Loucy (cell line): ENCODE measurements at regions not wholly inside any gene's neighbourhood (a gene's known extent, or its start where the extent isn't known, plus 50 kb on each side); places are given as distances from the start of the nearest gene placed in this dataset.

Experiments
- H2AFZ ChIP-seq: fragments of 200-600 bp; sonication (generic); 2 replicates; pipeline ENCODE4 v1.6.0; 2016; ENCODE audit warnings: antibody characterized with exemption, mild to moderate bottlenecking, low read length, moderate library complexity
- H3F3A ChIP-seq: fragments of 200-600 bp; 2 replicates; pipeline ENCODE4 v1.6.0; 2016; ENCODE audit warnings: antibody characterized with exemption, low read depth, mild to moderate bottlenecking
- H3K27me3 ChIP-seq: fragments of 200-600 bp; sonication (generic); 2 replicates; pipeline ENCODE4 v1.6.1; 2014; ENCODE audit warnings: low read length, mild to moderate bottlenecking; ENCODE audit not compliant: insufficient read depth, poor library complexity, severe bottlenecking
- H3K36me3 ChIP-seq: fragments of 200-600 bp; sonication (generic); 2 replicates; pipeline ENCODE4 v1.6.1; 2016; ENCODE audit warnings: low read length; ENCODE audit not compliant: insufficient read depth
- H3K4me1 ChIP-seq: fragments of 200-600 bp; sonication (generic); 2 replicates; pipeline ENCODE4 v1.5.1; 2014; ENCODE audit warnings: low read length, mild to moderate bottlenecking; ENCODE audit not compliant: insufficient read depth, poor library complexity, severe bottlenecking
- H3K4me2 ChIP-seq: fragments of 200-600 bp; sonication (generic); 2 replicates; pipeline ENCODE4 v1.6.0; 2014; ENCODE audit warnings: antibody characterized with exemption, low read length, low read depth, mild to moderate bottlenecking; ENCODE audit not compliant: poor library complexity, severe bottlenecking
- H3K4me3 ChIP-seq: fragments of 200-600 bp; sonication (generic); 2 replicates; pipeline ENCODE4 v1.5.1; 2014; ENCODE audit warnings: low read length, mild to moderate bottlenecking, mixed read lengths; ENCODE audit not compliant: poor library complexity, severe bottlenecking
- H3K79me2 ChIP-seq: fragments of 200-600 bp; sonication (generic); 2 replicates; pipeline ENCODE4 v1.6.1; 2014; ENCODE audit warnings: low read length; ENCODE audit not compliant: insufficient read depth
- H3K9ac ChIP-seq: fragments of 200-600 bp; sonication (generic); 2 replicates; pipeline ENCODE4 v1.6.0; 2014; ENCODE audit warnings: mild to moderate bottlenecking, low read depth, low read length, moderate library complexity; ENCODE audit not compliant: poor library complexity, severe bottlenecking
- H3K9me2 ChIP-seq: fragments of 200-600 bp; sonication (generic); replicated peaks from 2 replicates; pipeline ENCODE4 v1.6.1; 2016; ENCODE audit warnings: low read depth, low read length, mixed read lengths
- H3K9me3 ChIP-seq: fragments of 200-600 bp; sonication (generic); 2 replicates; pipeline ENCODE4 v1.6.1; 2014; ENCODE audit warnings: mild to moderate bottlenecking, antibody characterized with exemption, low read length, low read depth; ENCODE audit not compliant: insufficient read depth
- H4K20me1 ChIP-seq: fragments of 200-600 bp; sonication (generic); 2 replicates; pipeline ENCODE4 v1.6.0; 2014; ENCODE audit warnings: antibody characterized with exemption, low read length, mild to moderate bottlenecking; ENCODE audit not compliant: insufficient read depth, poor library complexity, severe bottlenecking
- EZH2phosphoT487 ChIP-seq: fragments of 200-600 bp; IDR thresholded peaks from 2 replicates; pipeline ENCODE4 v1.6.1; 2018; ENCODE audit warnings: antibody characterized with exemption, mild to moderate bottlenecking, moderate library complexity, borderline replicate concordance
- TF ChIP-seq, protein P1 (sequence below): fragments of 200-600 bp; sonication (generic); conservative IDR thresholded peaks from 2 replicates; pipeline ENCODE4 v1.5.1; 2014; ENCODE audit warnings: mild to moderate bottlenecking, antibody characterized with exemption, low read length

- no peaks in the 10 kb centered on the region for H3F3A ChIP-seq
- no peak overlapping the region for H3K4me3 ChIP-seq
- no peaks in the 10 kb centered on the region for H3K36me3 ChIP-seq
- no peaks in the 10 kb centered on the region for H4K20me1 ChIP-seq
- H3K4me2 ChIP-seq = no peak overlapping the region
- H3K9me3 ChIP-seq = no peaks in the 10 kb centered on the region
- TF ChIP-seq EZH2phosphoT487 = no peak
- TF ChIP-seq, protein P1, sequence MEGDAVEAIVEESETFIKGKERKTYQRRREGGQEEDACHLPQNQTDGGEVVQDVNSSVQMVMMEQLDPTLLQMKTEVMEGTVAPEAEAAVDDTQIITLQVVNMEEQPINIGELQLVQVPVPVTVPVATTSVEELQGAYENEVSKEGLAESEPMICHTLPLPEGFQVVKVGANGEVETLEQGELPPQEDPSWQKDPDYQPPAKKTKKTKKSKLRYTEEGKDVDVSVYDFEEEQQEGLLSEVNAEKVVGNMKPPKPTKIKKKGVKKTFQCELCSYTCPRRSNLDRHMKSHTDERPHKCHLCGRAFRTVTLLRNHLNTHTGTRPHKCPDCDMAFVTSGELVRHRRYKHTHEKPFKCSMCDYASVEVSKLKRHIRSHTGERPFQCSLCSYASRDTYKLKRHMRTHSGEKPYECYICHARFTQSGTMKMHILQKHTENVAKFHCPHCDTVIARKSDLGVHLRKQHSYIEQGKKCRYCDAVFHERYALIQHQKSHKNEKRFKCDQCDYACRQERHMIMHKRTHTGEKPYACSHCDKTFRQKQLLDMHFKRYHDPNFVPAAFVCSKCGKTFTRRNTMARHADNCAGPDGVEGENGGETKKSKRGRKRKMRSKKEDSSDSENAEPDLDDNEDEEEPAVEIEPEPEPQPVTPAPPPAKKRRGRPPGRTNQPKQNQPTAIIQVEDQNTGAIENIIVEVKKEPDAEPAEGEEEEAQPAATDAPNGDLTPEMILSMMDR = no peak
- H3K79me2 ChIP-seq = no peaks in the 10 kb centered on the region
- H3K9me2 ChIP-seq = no peaks in the 10 kb centered on the region
- H3K27me3 ChIP-seq = no peaks in the 10 kb centered on the region
- no peak overlapping the region for H2AFZ ChIP-seq
- no peaks in the 10 kb centered on the region for H3K4me1 ChIP-seq
- H3K9ac ChIP-seq = no peak overlapping the region
These were observed 66.1 kb upstream of the KLHL13 start for GRCh38 chrX:118182681-118183080.

DNA sequence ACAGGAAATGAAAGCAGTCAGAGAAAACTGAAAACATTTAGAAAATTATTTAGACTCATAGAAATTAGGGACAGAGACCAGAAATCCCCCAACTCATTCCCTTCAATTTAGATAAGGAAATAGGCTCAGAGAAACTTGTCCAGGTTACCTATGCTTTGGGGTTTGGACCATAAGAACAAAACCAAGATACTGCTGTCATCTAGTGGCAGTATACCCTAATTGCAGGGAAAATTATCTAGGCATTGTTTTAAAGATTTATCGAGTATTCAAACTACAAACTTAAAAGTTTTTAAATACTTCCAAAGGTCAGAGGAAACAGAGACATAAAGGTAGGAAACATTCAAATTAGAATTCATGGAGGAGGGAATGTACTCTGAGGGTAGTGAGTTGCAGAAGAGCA lies 67.0 kb upstream of the KLHL13 start:
- Histone ChIP-seq H3K9me2 (no peaks in the 10 kb centered on the region), H3K79me2 (no peaks in the 10 kb centered on the region), H4K20me1 (no peaks in the 10 kb centered on the region), H3F3A (no peaks in the 10 kb centered on the region), H3K4me3 (no peak overlapping the region), H2AFZ (no peak overlapping the region), H3K9me3 (no peaks in the 10 kb centered on the region), H3K9ac (no peak overlapping the region), H3K36me3 (no peaks in the 10 kb centered on the region), H3K4me2 (no peak overlapping the region), H3K27me3 (no peaks in the 10 kb centered on the region), H3K4me1 (peaks cover under 1% of the 10 kb centered on the region)
- TF ChIP-seq, protein P1 = no peak

- H3K4me1 ChIP-seq = peaks cover 3% of the 10 kb centered on the region
- no peaks in the 10 kb centered on the region for H3K79me2 ChIP-seq
- no peak overlapping the region for H2AFZ ChIP-seq
- TF ChIP-seq, protein P1 = no peak
- no peaks in the 10 kb centered on the region for H3K36me3 ChIP-seq
- H4K20me1 ChIP-seq = no peaks in the 10 kb centered on the region
- H3K27me3 ChIP-seq = no peaks in the 10 kb centered on the region
- no peaks in the 10 kb centered on the region for H3K9me2 ChIP-seq
- H3F3A ChIP-seq = no peaks in the 10 kb centered on the region
- no peak overlapping the region for H3K4me3 ChIP-seq
- H3K4me2 ChIP-seq = no peak overlapping the region
- no peaks in the 10 kb centered on the region for H3K9me3 ChIP-seq
- H3K9ac ChIP-seq = no peak overlapping the region
These were observed 70.5 kb upstream of the KLHL13 start for GRCh38 chrX:118187100-118187499.
